ENCODE measurements at regions not wholly inside any gene's neighbourhood (a gene's known extent, or its start where the extent isn't known, plus 50 kb on each side); places are given as distances from the start of the nearest gene placed in this dataset.

- Histone ChIP-seq H3K27me3 (ENCODE audit: insufficient read depth) (no peaks in the 10 kb centered on the region), H3K9ac (no peak overlapping the region), H3K9me3 (no peaks in the 10 kb centered on the region), H3K4me3 (ENCODE audit: low read depth in 2 of 2, low read length in 1 of 2) (no peak overlapping the region), H3K4me1 (ENCODE audit: control insufficient read depth in 1 of 2, insufficient read depth in 2 of 2, low read depth in 1 of 2, low read length in 1 of 2) (peaks cover 4 to 5% of the 10 kb centered on the region in 2 experiments; a peak in 2 of 4 replicates), H3K79me2 (ENCODE audit: insufficient read depth) (no peaks in the 10 kb centered on the region), H3K27ac (ENCODE audit: low read depth in 2 of 2, low read length in 1 of 2) (no peak overlapping the region), H2AFZ (ENCODE audit: low read depth) (no peak overlapping the region), H3K9me2 (no peaks in the 10 kb centered on the region), H4K20me1 (ENCODE audit: insufficient read depth) (no peaks in the 10 kb centered on the region), H3F3A (replicated peaks; ENCODE audit: insufficient read depth) (no peaks in the 10 kb centered on the region), H3K36me3 (replicated peaks in 1 of 2; ENCODE audit: control insufficient read depth in 1 of 2, insufficient read depth in 2 of 2, low read length in 1 of 2) (no peaks in the 10 kb centered on the region), H3K4me2 (no peak overlapping the region)
- TF ChIP-seq NRF1 (IDR thresholded peaks at IDR 0.05; ENCODE audit: low read depth, low read length) (no peak), MEF2A (IDR thresholded peaks at IDR 0.05; ENCODE audit: borderline replicate concordance, low read depth) (no peak), PBX3 (IDR thresholded peaks at IDR 0.05) (no peak), USF1 (IDR thresholded peaks at IDR 0.05; ENCODE audit: borderline replicate concordance, low read depth) (no peak), YY1 (IDR thresholded peaks at IDR 0.05; ENCODE audit: low read depth) (no peak), CHD2 (IDR thresholded peaks at IDR 0.05; ENCODE audit: low read length, partially characterized antibody) (no peak), NFIC (IDR thresholded peaks at IDR 0.05; ENCODE audit: borderline replicate concordance) (no peak), FOXM1 (IDR thresholded peaks at IDR 0.05; ENCODE audit: low read depth) (no peak), MXI1 (IDR thresholded peaks at IDR 0.05; ENCODE audit: low read depth, low read length) (no peak), FOXJ3 (CRISPR knock-in tag; IDR thresholded peaks at IDR 0.05) (no peak)
- ChIA-PET POLR2A (no interaction called here), CTCF (interaction anchor here (0.5 to 1.2 kb wide), 2 partner anchors 10 to 64 kb away, joined by 3 read pairs; no protein-coding TSS in a partner anchor)
- no peak for DNase-seq
- WGBS (ENCODE audit: low lambda C conversion rate): 91% methylated on average over 3 of the region's 3 CpGs
Observed at GRCh38 chr4:95640311-95640710, 91.5 kb upstream of the UNC5C start.

GRCh38 chr4:95638920-95639501 lies 90.2 kb upstream of the UNC5C start:
- Histone ChIP-seq H3K4me2 (no peak overlapping the region), H3K4me3 (ENCODE audit: low read depth in 2 of 2, low read length in 1 of 2) (no peak overlapping the region), H3K36me3 (replicated peaks in 1 of 2; ENCODE audit: control insufficient read depth in 1 of 2, insufficient read depth in 2 of 2, low read length in 1 of 2) (no peaks in the 10 kb centered on the region), H3K9me2 (no peaks in the 10 kb centered on the region), H3K79me2 (ENCODE audit: insufficient read depth) (no peaks in the 10 kb centered on the region), H3F3A (replicated peaks; ENCODE audit: insufficient read depth) (no peaks in the 10 kb centered on the region), H4K20me1 (ENCODE audit: insufficient read depth) (no peaks in the 10 kb centered on the region), H3K4me1 (ENCODE audit: control insufficient read depth in 1 of 2, insufficient read depth in 2 of 2, low read depth in 1 of 2, low read length in 1 of 2) (peaks cover 4 to 5% of the 10 kb centered on the region in 2 experiments; a peak in 2 of 4 replicates), H2AFZ (ENCODE audit: low read depth) (no peak overlapping the region), H3K27ac (ENCODE audit: low read depth in 2 of 2, low read length in 1 of 2) (no peak overlapping the region), H3K9ac (no peak overlapping the region), H3K9me3 (no peaks in the 10 kb centered on the region), H3K27me3 (ENCODE audit: insufficient read depth) (no peaks in the 10 kb centered on the region)
- ChIA-PET CTCF (interaction anchor here (1.0 to 1.1 kb wide), 2 partner anchors 10 to 12 kb away, joined by 3 read pairs; no protein-coding TSS in a partner anchor), POLR2A (no interaction called here)
- DNase-seq: no peak
- WGBS (ENCODE audit: low lambda C conversion rate): 71% methylated on average over 5 of the region's 5 CpGs
- TF ChIP-seq TEAD4 (IDR thresholded peaks at IDR 0.05; ENCODE audit: borderline replicate concordance, insufficient read depth) (no peak), RAD21 (IDR thresholded peaks at IDR 0.05; ENCODE audit: low read length) (no peak), RFX5 (IDR thresholded peaks at IDR 0.05; ENCODE audit: low read length) (no peak), POLR2AphosphoS5 (IDR thresholded peaks at IDR 0.05; ENCODE audit: low read depth, low read length) (no peak), FOXJ3 (CRISPR knock-in tag; IDR thresholded peaks at IDR 0.05) (no peak), CTCF (IDR thresholded peaks at IDR 0.05) (no peak), USF1 (IDR thresholded peaks at IDR 0.05; ENCODE audit: borderline replicate concordance, low read depth) (no peak), MAX (IDR thresholded peaks at IDR 0.05; ENCODE audit: low read depth) (no peak), TCF12 (IDR thresholded peaks at IDR 0.05) (no peak), FOXM1 (IDR thresholded peaks at IDR 0.05; ENCODE audit: low read depth) (no peak), ZBTB33 (IDR thresholded peaks at IDR 0.05; ENCODE audit: borderline replicate concordance, low read depth) (no peak), EZH2phosphoT487 (IDR thresholded peaks at IDR 0.05; ENCODE audit: borderline replicate concordance, low read depth) (no peak), TAF1 (IDR thresholded peaks at IDR 0.05; ENCODE audit: borderline replicate concordance, low read depth, low read length) (no peak), GATA2 (CRISPR knock-in tag; IDR thresholded peaks at IDR 0.05) (no peak), RXRA (IDR thresholded peaks at IDR 0.05; ENCODE audit: borderline replicate concordance, low read depth) (no peak), NFIC (IDR thresholded peaks at IDR 0.05; ENCODE audit: borderline replicate concordance) (no peak)

Measured in SK-N-SH (cell line).